ENCODE measurements at regions not wholly inside any gene's neighbourhood (a gene's known extent, or its start where the extent isn't known, plus 50 kb on each side); places are given as distances from the start of the nearest gene placed in this dataset.

DNA sequence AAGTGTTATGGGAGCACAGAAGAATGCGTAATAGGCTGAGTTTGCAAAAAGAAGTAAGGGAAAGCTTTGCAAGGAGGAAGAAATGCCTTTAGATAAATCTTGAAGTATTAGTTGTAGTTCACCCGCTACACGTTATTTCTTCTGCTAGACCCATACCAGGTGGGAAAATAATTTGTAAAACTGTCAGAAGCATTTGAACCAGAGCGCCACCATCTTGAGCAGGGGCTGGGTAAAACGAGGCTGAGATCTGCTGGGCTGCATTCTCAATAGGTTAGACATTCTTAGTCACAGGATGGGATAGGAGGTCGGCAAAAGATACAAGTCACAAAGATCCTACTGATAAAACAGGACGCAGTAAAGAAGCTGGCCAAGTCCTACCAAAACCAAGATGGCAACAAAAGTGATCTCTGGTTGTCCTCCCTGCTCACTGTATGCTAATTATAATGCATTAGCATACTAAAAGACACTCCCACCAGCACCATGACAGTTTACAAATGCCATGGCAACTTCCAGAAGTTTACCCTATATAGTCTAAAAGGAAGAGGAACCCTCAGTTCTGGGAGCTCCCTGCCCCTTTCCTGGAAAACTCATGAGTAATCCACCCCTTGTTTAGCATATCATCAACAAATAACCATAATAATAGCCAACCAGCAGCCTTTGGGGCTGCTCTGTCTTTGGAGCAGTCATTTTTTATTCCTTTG is 50.0 kb upstream of the ZNF280D start:
- Histone ChIP-seq H3K36me3 (replicated peaks) (no peaks in the 10 kb centered on the region), H3K27me3 (replicated peaks) (no peaks in the 10 kb centered on the region), H3K4me3 (ENCODE audit: low read depth, low read length) (no peak overlapping the region), H3K27ac (no peak overlapping the region)
- TF ChIP-seq, protein P1, sequence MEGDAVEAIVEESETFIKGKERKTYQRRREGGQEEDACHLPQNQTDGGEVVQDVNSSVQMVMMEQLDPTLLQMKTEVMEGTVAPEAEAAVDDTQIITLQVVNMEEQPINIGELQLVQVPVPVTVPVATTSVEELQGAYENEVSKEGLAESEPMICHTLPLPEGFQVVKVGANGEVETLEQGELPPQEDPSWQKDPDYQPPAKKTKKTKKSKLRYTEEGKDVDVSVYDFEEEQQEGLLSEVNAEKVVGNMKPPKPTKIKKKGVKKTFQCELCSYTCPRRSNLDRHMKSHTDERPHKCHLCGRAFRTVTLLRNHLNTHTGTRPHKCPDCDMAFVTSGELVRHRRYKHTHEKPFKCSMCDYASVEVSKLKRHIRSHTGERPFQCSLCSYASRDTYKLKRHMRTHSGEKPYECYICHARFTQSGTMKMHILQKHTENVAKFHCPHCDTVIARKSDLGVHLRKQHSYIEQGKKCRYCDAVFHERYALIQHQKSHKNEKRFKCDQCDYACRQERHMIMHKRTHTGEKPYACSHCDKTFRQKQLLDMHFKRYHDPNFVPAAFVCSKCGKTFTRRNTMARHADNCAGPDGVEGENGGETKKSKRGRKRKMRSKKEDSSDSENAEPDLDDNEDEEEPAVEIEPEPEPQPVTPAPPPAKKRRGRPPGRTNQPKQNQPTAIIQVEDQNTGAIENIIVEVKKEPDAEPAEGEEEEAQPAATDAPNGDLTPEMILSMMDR (IDR thresholded peaks at IDR 0.05; ENCODE audit: low read depth, low read length, missing control alignments), result no peak
- DNase-seq, result no peak
- in situ Hi-C loops (cut with HindIII; ENCODE audit: low pct_ligation_motif_present, low sequenced_read_pairs), result no loop called here
